PC-3 (cell line): ENCODE measurements at regions not wholly inside any gene's neighbourhood (a gene's known extent, or its start where the extent isn't known, plus 50 kb on each side); places are given as distances from the start of the nearest gene placed in this dataset.

ENCODE experiments used
- ATAC-seq: fragments of 200-7000 bp; cut with Tn5 transposase; 2 replicates; pipeline ENCODE4 v1.9.1; 2020; ENCODE audit warnings: mild to moderate bottlenecking, moderate library complexity
- BruUV-seq: library from RNA; stranded (reverse); fragments of 400-500 nt; replicated peaks from 2 replicates; lab custom pipeline; 2021; lab: Mats Ljungman, UMichigan
- CTCF ChIA-PET: fragments of 300-600 bp; sonication (Branson Sonifier 250); formaldehyde crosslinking; loops from one replicate; lab custom pipeline; 2022; ENCODE audit warnings: antibody characterized with exemption; lab: Charles Lee
- POLR2A ChIA-PET: fragments of 300-600 bp; sonication (Branson Sonifier 250); formaldehyde crosslinking; loops from one replicate; lab custom pipeline; 2022; ENCODE audit warnings: antibody characterized with exemption; ENCODE audit not compliant: unreplicated experiment; lab: Charles Lee
- DNase-seq: peaks from one replicate; pipeline ENCODE4 v3.0.0-alpha.2; 2015
- H2AFZ ChIP-seq: fragments of 300-600 bp; sonication (generic); 2 replicates; pipeline ENCODE4 v1.6.0; 2016; ENCODE audit warnings: antibody characterized with exemption, low read length
- H3F3A ChIP-seq: fragments of 300-600 bp; sonication (generic); one replicate; pipeline ENCODE4 v1.6.0; 2017; ENCODE audit warnings: antibody characterized with exemption, low read length, control low read depth, mild to moderate bottlenecking; ENCODE audit not compliant: unreplicated experiment
- H3K27ac ChIP-seq: fragments of 300-600 bp; sonication (generic); 2 replicates; pipeline ENCODE4 v1.5.1; 2016; ENCODE audit warnings: mild to moderate bottlenecking, low read length
- H3K27me3 ChIP-seq: fragments of 300-600 bp; sonication (generic); 2 replicates; pipeline ENCODE4 v1.6.1; 2016; ENCODE audit warnings: low read length, mixed read lengths
- H3K36me3 ChIP-seq: fragments of 300-600 bp; sonication (generic); 2 replicates; pipeline ENCODE4 v1.6.1; 2016; ENCODE audit warnings: low read depth, mixed run types, low read length, mixed read lengths
- H3K4me1 ChIP-seq: fragments of 300-600 bp; sonication (generic); 2 replicates; pipeline ENCODE4 v1.5.1; 2016; ENCODE audit warnings: low read length; ENCODE audit not compliant: insufficient read depth
- H3K4me2 ChIP-seq: fragments of 300-600 bp; sonication (generic); 2 replicates; pipeline ENCODE4 v1.6.0; 2016; ENCODE audit warnings: low read length
- H3K4me3 ChIP-seq: fragments of 300-600 bp; sonication (generic); 2 replicates; pipeline ENCODE4 v1.5.1; 2016; ENCODE audit warnings: mild to moderate bottlenecking, low read length, mixed read lengths
- H3K79me2 ChIP-seq: fragments of 300-600 bp; sonication (generic); 2 replicates; pipeline ENCODE4 v1.6.1; 2017; ENCODE audit warnings: low read length, mixed read lengths
- H3K9ac ChIP-seq: fragments of 300-600 bp; sonication (generic); 2 replicates; pipeline ENCODE4 v1.6.0; 2016; ENCODE audit warnings: mild to moderate bottlenecking, low read length
- H3K9me2 ChIP-seq: fragments of 300-600 bp; sonication (generic); replicated peaks from 2 replicates; pipeline ENCODE4 v1.6.1; 2016; ENCODE audit warnings: mixed run types, low read length, mixed read lengths
- H3K9me3 ChIP-seq: fragments of 300-600 bp; sonication (generic); 2 replicates; pipeline ENCODE4 v1.6.1; 2016; ENCODE audit warnings: low read length, mixed read lengths
- H4K20me1 ChIP-seq: fragments of 300-600 bp; sonication (generic); 2 replicates; pipeline ENCODE4 v1.6.1; 2016; ENCODE audit warnings: low read length, mixed read lengths
- EZH2 ChIP-seq: fragments of 300-600 bp; sonication (generic); IDR thresholded peaks from one replicate; pipeline ENCODE4 v1.6.1; 2017; ENCODE audit warnings: antibody characterized with exemption, mild to moderate bottlenecking, low read length; ENCODE audit not compliant: unreplicated experiment
- EZH2phosphoT487 ChIP-seq: fragments of 300-600 bp; sonication (generic); IDR thresholded peaks from 2 replicates; pipeline ENCODE4 v1.6.1; 2018; ENCODE audit warnings: mild to moderate bottlenecking, antibody characterized with exemption, low read length, borderline replicate concordance
- intact Hi-C: fragments of 100-400 bp; cut with micrococcal nuclease; formaldehyde crosslinking; loops from 2 replicates; pipeline ENCODE4 v1.9.0; 2023
- TF ChIP-seq, protein P1 (sequence below): fragments of 300-600 bp; sonication (generic); conservative IDR thresholded peaks from 2 replicates; pipeline ENCODE4 v1.5.1; 2017; ENCODE audit warnings: antibody characterized with exemption, low read depth, mild to moderate bottlenecking, low read length

DNA sequence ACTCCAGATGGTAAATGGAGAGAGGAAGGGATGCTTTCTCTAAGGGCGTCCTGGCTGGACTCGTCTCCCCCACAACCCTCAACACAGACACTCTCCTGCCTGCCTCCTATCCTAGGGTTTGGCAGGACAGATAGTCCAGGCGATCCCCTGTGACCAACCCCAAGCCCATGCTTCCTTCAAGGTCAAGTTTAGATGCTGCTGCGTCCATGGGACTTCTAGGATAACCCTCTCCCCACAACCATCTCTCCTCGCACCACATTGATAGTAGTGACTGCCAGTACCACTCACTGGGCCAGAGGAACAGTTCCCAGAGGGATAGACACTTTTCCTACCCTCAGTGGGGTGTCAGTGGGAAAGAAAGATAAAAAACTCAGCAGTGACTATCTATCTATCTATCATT lies 166.0 kb downstream of the ABHD5 start:
- ATAC-seq (no peak), DNase-seq (no peak)
- peaks cover 28% of the 10 kb centered on the region for H3K4me1 ChIP-seq
- ChIA-PET CTCF (no interaction called here), POLR2A (no interaction called here)
- BruUV-seq = no TSS peak
- H3F3A ChIP-seq = no peaks in the 10 kb centered on the region
- no peaks in the 10 kb centered on the region for H4K20me1 ChIP-seq
- no peak overlapping the region for H3K9ac ChIP-seq
- no peaks in the 10 kb centered on the region for H3K9me2 ChIP-seq
- H3K4me3 ChIP-seq = no peak overlapping the region
- no peak for TF ChIP-seq EZH2
- no peak overlapping the region for H3K27ac ChIP-seq
- intact Hi-C loops = loop anchor here (10.0 kb wide), 2 partner anchors 148 to 312 kb away; no protein-coding TSS in a partner anchor
- H3K9me3 ChIP-seq = no peaks in the 10 kb centered on the region
- H3K79me2 ChIP-seq = no peaks in the 10 kb centered on the region
- no peak overlapping the region for H2AFZ ChIP-seq
- no peak overlapping the region for H3K4me2 ChIP-seq
- H3K36me3 ChIP-seq = no peaks in the 10 kb centered on the region
- no peaks in the 10 kb centered on the region for H3K27me3 ChIP-seq

DNA sequence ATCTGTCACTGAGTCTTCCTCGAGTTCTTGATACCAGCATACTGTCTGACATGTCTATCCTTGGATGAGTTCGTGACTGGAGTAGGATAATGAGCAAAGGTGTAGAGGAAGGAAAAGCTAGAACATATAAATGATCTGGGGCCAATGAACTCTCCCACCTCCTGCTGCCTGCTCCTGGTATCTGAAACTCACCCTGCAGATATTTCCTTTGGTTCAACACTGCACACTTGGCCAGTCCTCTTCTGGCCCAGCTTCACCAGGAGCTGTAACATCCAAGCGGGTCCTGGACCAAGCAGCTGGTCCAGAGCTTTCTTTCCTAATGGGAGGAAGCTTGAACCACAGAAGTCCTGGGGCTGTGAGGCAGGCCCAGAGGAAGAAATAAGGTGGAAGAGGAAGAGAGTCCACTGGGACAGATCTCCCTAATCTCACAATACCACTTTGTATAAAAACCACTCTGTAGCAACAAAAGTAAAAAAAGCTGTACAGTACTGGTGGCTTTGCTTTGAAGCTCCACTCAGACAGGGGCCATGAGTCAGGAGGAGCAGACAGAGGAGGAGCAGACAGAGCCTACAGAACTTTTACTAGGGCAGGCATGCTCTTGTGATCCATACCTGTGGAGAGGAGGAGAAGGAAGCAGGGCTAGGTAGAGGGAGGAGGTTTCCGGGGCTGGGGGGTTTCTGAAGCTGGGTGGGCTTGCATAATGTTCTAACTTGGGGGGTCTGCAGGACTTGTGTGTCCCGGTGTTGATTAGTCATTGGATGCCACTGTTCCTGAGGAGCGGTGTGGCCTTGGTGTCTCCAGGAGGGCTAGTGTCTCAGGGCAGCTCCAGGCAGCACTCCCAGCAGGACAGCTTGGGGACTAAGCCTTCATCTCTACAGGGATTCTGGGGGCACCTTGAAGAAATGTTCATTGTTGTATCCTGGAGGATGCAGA lies 166.9 kb downstream of the ABHD5 start:
- H3K79me2 ChIP-seq = no peaks in the 10 kb centered on the region
- no peaks in the 10 kb centered on the region for H3K9me3 ChIP-seq
- H3K9me2 ChIP-seq = no peaks in the 10 kb centered on the region
- no peaks in the 10 kb centered on the region for H4K20me1 ChIP-seq
- CTCF ChIA-PET = interaction anchor here (0.6 kb wide), 1 partner anchor 341 kb away, joined by 3 read pairs; no protein-coding TSS in a partner anchor
- no peaks in the 10 kb centered on the region for H3K36me3 ChIP-seq
- POLR2A ChIA-PET = no interaction called here
- intact Hi-C loops = loop anchor here (10.0 kb wide), 2 partner anchors 147 to 313 kb away; no protein-coding TSS in a partner anchor
- DNase-seq (no peak), ATAC-seq (0 out of 2 replicates have a peak, but pooled peaks have one; percentile 8)
- no peak overlapping the region for H3K4me2 ChIP-seq
- H3K9ac ChIP-seq = no peak overlapping the region
- BruUV-seq = no TSS peak
- H2AFZ ChIP-seq = no peak overlapping the region
- H3K4me1 ChIP-seq = peaks cover 19% of the 10 kb centered on the region
- no peaks in the 10 kb centered on the region for H3F3A ChIP-seq
- no peak overlapping the region for H3K4me3 ChIP-seq
- no peaks in the 10 kb centered on the region for H3K27me3 ChIP-seq
- TF ChIP-seq EZH2phosphoT487 (no peak), EZH2 (no peak)
- TF ChIP-seq, protein P1, sequence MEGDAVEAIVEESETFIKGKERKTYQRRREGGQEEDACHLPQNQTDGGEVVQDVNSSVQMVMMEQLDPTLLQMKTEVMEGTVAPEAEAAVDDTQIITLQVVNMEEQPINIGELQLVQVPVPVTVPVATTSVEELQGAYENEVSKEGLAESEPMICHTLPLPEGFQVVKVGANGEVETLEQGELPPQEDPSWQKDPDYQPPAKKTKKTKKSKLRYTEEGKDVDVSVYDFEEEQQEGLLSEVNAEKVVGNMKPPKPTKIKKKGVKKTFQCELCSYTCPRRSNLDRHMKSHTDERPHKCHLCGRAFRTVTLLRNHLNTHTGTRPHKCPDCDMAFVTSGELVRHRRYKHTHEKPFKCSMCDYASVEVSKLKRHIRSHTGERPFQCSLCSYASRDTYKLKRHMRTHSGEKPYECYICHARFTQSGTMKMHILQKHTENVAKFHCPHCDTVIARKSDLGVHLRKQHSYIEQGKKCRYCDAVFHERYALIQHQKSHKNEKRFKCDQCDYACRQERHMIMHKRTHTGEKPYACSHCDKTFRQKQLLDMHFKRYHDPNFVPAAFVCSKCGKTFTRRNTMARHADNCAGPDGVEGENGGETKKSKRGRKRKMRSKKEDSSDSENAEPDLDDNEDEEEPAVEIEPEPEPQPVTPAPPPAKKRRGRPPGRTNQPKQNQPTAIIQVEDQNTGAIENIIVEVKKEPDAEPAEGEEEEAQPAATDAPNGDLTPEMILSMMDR = no peak
- H3K27ac ChIP-seq = no peak overlapping the region

DNA sequence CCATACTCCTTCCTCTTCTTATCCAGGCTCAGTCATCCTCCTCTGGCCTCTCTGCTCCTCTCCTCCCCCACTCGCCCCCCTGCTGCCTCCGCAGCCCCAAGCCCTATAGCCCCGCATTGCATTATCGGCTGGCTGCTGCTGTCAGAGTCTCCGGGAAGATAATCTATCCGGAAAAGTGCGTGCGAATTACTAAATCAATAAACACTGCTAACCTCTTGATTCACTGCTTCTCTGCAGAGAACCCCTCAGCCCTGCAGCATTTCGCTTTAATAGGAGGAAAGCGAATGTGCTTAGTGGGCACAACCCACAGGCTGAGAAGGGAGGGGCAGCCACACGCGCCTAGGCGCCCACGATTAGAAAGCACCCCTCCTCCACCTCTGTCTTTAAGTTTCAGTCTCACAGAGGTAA lies 167.6 kb downstream of the ABHD5 start:
- ATAC-seq (no peak), DNase-seq (no peak)
- peaks cover 13% of the 10 kb centered on the region; the same call in 1 of the 2 replicates for H3K4me1 ChIP-seq
- CTCF ChIA-PET = interaction anchor here (0.6 kb wide), 1 partner anchor 340 kb away, joined by 3 read pairs; no protein-coding TSS in a partner anchor
- no peak overlapping the region for H3K9ac ChIP-seq
- intact Hi-C loops = loop anchor here (10.0 kb wide), 2 partner anchors 147 to 313 kb away; no protein-coding TSS in a partner anchor
- no peaks in the 10 kb centered on the region for H3K9me3 ChIP-seq
- no peaks in the 10 kb centered on the region for H4K20me1 ChIP-seq
- H3F3A ChIP-seq = no peaks in the 10 kb centered on the region
- H3K27me3 ChIP-seq = no peaks in the 10 kb centered on the region
- BruUV-seq = no TSS peak
- H3K9me2 ChIP-seq = no peaks in the 10 kb centered on the region
- H3K79me2 ChIP-seq = no peaks in the 10 kb centered on the region
- no peaks in the 10 kb centered on the region for H3K36me3 ChIP-seq
- H3K4me2 ChIP-seq = no peak overlapping the region
- H2AFZ ChIP-seq = no peak overlapping the region
- no peak overlapping the region for H3K4me3 ChIP-seq
- TF ChIP-seq EZH2 (no peak), EZH2phosphoT487 (no peak)
- TF ChIP-seq, protein P1 = no peak
- POLR2A ChIA-PET = no interaction called here
- H3K27ac ChIP-seq = no peak overlapping the region
